Stomach (tissue), 8 donors: ENCODE measurements at regions not wholly inside any gene's neighbourhood (a gene's known extent, or its start where the extent isn't known, plus 50 kb on each side); places are given as distances from the start of the nearest gene placed in this dataset.

ENCODE experiments used
- DNase-seq, 2 donors: peaks; one replicate each; pipeline versions ENCODE4 v3.0.0 to v3.0.0-alpha.2; 2013 to 2019
- H3K27ac ChIP-seq, 5 donors: fragments of 200-600 bp in 4 of 5; sonication (generic) in 4 of 5; one replicate each; pipeline ENCODE4 v1.5.1; 2013 to 2019; ENCODE audit warnings: mild to moderate bottlenecking in 1 of 5, moderate library complexity in 1 of 5
- H3K27me3 ChIP-seq, 3 donors: fragments of 200-600 bp; sonication (generic); one replicate each; pipeline ENCODE4 v1.5.1; 2017 to 2019; ENCODE audit warnings: mixed run types in 1 of 3
- H3K36me3 ChIP-seq, 4 donors: fragments of 200-600 bp; sonication (generic); 1 replicate in 3 of 4; 2 replicates in 1 of 4; pipeline ENCODE4 v1.5.1; 2016 to 2019
- H3K4me1 ChIP-seq, 4 donors: fragments of 200-600 bp; sonication (generic); one replicate each; pipeline ENCODE4 v1.5.1; 2016 to 2019
- H3K4me3 ChIP-seq, 4 donors: fragments of 200-600 bp; sonication (generic) in 3 of 4; one replicate each; pipeline ENCODE4 v1.5.1; 2016 to 2019; ENCODE audit warnings: mild to moderate bottlenecking in 1 of 4
- H3K9me3 ChIP-seq, 4 donors: fragments of 200-600 bp; sonication (generic); one replicate each; pipeline ENCODE4 v1.5.1; 2016 to 2019
- EP300 ChIP-seq: sonication (generic); formaldehyde crosslinking; IDR thresholded peaks from one replicate; pipeline ENCODE4 v1.6.1; 2017; ENCODE audit warnings: antibody characterized with exemption
- POLR2A ChIP-seq, 4 donors: fragments of 450-650 bp; IDR thresholded peaks; one replicate each; pipeline ENCODE4 v1.6.1; 2016; ENCODE audit warnings: antibody characterized with exemption in 4 of 4, control low read depth in 2 of 4, mild to moderate bottlenecking in 1 of 4, moderate library complexity in 1 of 4
- POLR2AphosphoS5 ChIP-seq, 3 donors: sonication (generic); formaldehyde crosslinking; IDR thresholded peaks; one replicate each; pipeline ENCODE4 v1.6.1; 2016; ENCODE audit warnings: antibody characterized with exemption in 3 of 3
- WGBS, 5 donors: extraction: QIAGEN DNeasy Blood & Tissue Kit in 3 of 5; methylation state at CpG; one replicate each; pipeline versions ENCODE4 v1.1.5 to v1.1.7; 2013 to 2018; 5-methylcytosine and 5-hydroxymethylcytosine counted together
- intact Hi-C: fragments of 100-400 bp; cut with DNase I; formaldehyde crosslinking; loops from one replicate; pipeline ENCODE4 v1.15.1; 2023; ENCODE audit warnings: low total_unique reads
- TF ChIP-seq, protein P1 (sequence below), 7 experiments: fragments of 450-650 bp in 4 of 7; fragments of 200-600 bp in 3 of 7; sonication (generic) in 3 of 7; IDR thresholded peaks; one replicate each; pipeline ENCODE4 v1.5.1; 2016 to 2019; ENCODE audit warnings: antibody characterized with exemption in 7 of 7, control low read depth in 2 of 7, mild to moderate bottlenecking in 1 of 7
- donor health status: healthy with polysubstance abuse.
- donor health status: Bipolar disorder and iron deficiency.
- donor health status: healthy.

DNA sequence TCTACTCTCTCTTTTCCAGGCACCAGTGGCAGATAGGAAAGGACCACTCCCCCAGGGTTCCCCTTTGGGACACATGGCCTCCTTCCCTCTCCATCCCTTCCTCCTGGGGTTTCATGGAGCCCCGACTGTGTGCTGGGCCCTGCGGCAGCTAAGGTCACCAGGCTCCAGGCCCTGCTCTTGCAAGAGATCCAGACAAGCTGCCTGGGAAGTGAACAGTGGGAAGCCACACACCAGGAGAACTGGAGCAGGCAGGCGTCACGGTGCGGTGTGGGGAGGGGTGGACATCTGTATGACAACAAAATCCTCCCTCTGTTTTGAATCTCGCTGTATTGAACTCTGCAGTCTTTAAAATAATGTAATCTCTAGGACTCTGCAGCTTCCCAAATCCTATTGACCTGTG lies 330.1 kb downstream of the UQCRFS1 start:
- Histone ChIP-seq H3K4me3 (no peak overlapping the region), H3K36me3 (no peaks in the 10 kb centered on the region), H3K27me3 (peaks cover 0 to 25% (median 0%) of the 10 kb centered on the region in 3 donors), H3K27ac (peak overlapping the region in 1 of 5 donors; percentile 50), H3K4me1 (peaks cover 0 to 36% (median 6%) of the 10 kb centered on the region in 4 donors), H3K9me3 (no peaks in the 10 kb centered on the region)
- intact Hi-C loops, result no loop called here
- DNase-seq, result no peak
- no peak for TF ChIP-seq POLR2AphosphoS5 (IDR thresholded peaks at IDR 0.05)
- TF ChIP-seq, protein P1, sequence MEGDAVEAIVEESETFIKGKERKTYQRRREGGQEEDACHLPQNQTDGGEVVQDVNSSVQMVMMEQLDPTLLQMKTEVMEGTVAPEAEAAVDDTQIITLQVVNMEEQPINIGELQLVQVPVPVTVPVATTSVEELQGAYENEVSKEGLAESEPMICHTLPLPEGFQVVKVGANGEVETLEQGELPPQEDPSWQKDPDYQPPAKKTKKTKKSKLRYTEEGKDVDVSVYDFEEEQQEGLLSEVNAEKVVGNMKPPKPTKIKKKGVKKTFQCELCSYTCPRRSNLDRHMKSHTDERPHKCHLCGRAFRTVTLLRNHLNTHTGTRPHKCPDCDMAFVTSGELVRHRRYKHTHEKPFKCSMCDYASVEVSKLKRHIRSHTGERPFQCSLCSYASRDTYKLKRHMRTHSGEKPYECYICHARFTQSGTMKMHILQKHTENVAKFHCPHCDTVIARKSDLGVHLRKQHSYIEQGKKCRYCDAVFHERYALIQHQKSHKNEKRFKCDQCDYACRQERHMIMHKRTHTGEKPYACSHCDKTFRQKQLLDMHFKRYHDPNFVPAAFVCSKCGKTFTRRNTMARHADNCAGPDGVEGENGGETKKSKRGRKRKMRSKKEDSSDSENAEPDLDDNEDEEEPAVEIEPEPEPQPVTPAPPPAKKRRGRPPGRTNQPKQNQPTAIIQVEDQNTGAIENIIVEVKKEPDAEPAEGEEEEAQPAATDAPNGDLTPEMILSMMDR (IDR thresholded peaks at IDR 0.05), result no peak
- TF ChIP-seq POLR2A (IDR thresholded peaks at IDR 0.05), result no peak
- no peak for TF ChIP-seq EP300
- 49 to 63% (median 53%) methylated on average over 6 of the region's 6 CpGs for WGBS, 5 donors

DNA sequence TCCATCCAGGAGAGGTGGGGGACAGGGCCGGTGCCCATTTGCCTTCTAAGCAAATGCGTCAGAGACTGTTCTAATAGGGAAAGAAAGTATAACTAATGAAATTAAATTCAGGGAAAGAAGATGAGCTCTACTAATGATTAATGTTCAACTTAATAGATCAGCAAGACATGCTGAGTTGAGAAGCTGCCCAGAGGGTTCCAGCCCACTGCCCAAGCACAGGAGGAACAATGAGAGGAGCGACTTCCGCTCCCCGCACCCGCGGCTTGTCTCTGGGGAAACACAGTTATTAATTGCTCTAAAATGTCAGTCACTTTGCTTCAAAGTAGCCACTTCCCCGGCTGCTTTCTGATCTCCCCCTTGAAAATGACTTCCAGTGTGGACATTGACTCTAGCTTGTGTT lies 331.3 kb downstream of the UQCRFS1 start:
- WGBS, 5 donors, result 60 to 73% (median 66%) methylated on average over 8 of the region's 8 CpGs
- Histone ChIP-seq H3K4me1 (peaks cover 0 to 36% (median 6%) of the 10 kb centered on the region in 4 donors), H3K9me3 (no peaks in the 10 kb centered on the region), H3K27me3 (peaks cover 0 to 19% (median 0%) of the 10 kb centered on the region in 3 donors), H3K27ac (no peak overlapping the region), H3K4me3 (no peak overlapping the region), H3K36me3 (no peaks in the 10 kb centered on the region)
- intact Hi-C loops, result no loop called here
- no peak for TF ChIP-seq POLR2A (IDR thresholded peaks at IDR 0.05)
- TF ChIP-seq, protein P1 (IDR thresholded peaks at IDR 0.05), result no peak
- no peak for TF ChIP-seq EP300
- TF ChIP-seq POLR2AphosphoS5 (IDR thresholded peaks at IDR 0.05), result no peak
- DNase-seq, result no peak

DNA sequence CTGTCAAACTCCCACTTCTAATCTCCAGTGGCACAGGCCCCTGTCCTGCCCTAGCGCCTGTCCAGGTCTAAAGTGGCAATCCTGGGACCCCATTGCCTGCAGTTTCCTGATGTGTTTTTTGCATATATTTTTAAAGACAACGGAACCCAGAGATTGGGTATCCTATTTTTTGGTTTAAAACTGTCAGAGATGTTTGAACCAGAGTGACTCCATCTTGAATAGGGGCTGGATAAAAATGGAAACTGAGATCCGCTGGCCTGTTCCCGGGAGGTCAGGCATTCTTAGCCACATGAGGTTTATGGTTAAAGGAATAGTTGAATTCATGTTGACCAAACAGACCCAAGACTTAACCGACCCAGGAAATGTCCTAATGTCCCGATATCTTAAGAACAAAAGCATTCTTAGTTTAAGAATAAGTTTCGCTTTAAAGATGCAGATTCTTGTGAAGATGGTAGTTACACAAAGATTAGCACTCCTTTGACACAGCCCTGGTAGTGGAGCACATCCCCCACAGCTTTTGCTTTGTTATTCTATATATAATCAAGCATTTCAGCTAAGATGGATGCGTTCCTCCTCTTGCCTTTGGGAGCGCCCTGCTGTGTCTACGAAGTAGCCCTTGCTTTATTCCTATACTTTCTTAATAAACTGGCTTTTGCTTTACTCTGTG lies 332.1 kb downstream of the UQCRFS1 start:
- Histone ChIP-seq H3K4me3 (no peak overlapping the region), H3K36me3 (no peaks in the 10 kb centered on the region), H3K9me3 (no peaks in the 10 kb centered on the region), H3K27me3 (peaks cover 0 to 19% (median 0%) of the 10 kb centered on the region in 3 donors), H3K4me1 (peaks cover 0 to 36% (median 6%) of the 10 kb centered on the region in 4 donors), H3K27ac (no peak overlapping the region)
- WGBS, 5 donors, result 50 to 64% (median 52%) methylated on average over 10 of the region's 10 CpGs
- DNase-seq, result no peak
- TF ChIP-seq POLR2AphosphoS5 (IDR thresholded peaks at IDR 0.05), result no peak
- no peak for TF ChIP-seq POLR2A (IDR thresholded peaks at IDR 0.05)
- TF ChIP-seq EP300, result no peak
- TF ChIP-seq, protein P1 (IDR thresholded peaks at IDR 0.05), result no peak
- intact Hi-C loops, result no loop called here

DNA sequence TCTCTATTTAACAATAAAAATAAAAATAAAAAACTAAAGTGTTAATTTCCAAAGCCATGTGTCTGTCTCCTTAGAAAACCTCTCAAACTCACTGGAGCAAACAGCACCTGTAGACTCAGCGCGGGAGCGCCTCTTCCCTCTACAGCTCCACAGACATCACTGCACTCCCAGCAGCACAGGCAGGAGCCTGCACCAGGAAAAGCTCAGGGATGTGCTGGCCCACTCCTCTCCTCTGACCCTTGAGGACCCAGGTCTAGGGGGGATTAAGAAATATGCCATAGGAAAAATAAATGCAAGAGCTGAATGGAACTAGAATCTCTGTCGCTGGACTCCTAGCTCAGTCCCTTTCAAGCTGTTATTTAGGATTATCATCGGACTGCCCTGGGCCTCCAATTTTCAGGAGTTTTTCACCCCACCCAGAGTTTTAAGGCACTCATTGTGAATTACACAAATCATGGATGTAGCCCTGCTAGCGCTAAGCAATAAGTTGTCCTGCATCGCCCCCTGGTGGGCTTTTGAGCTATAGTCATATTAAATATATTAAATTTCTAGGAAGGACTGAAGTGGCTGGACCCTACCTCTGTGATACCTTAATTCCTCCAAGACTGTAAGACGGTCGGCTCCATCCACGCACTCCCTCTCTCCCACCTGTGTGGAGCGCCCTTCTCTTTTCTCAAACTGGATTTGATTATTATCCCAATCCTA lies 333.9 kb downstream of the UQCRFS1 start:
- TF ChIP-seq EP300, result no peak
- no peak for TF ChIP-seq POLR2AphosphoS5 (IDR thresholded peaks at IDR 0.05)
- TF ChIP-seq, protein P1 (IDR thresholded peaks at IDR 0.05), result peak in 5 of 7 experiments; percentile 41 to 68 (median 60)
- no peaks in the 10 kb centered on the region for H3K36me3 ChIP-seq
- DNase-seq, result peak; percentile 77 to 93
- H3K27me3 ChIP-seq, result peaks cover 0 to 19% (median 0%) of the 10 kb centered on the region in 3 donors
- no peak overlapping the region for H3K4me3 ChIP-seq
- H3K9me3 ChIP-seq, result no peaks in the 10 kb centered on the region
- peaks cover 0 to 35% (median 6%) of the 10 kb centered on the region in 4 donors for H3K4me1 ChIP-seq
- 23 to 30% (median 28%) methylated on average over 11 of the region's 11 CpGs for WGBS, 5 donors
- intact Hi-C loops, result loop anchor here (5.0 to 10.0 kb wide), 2 partner anchors 142 to 414 kb away; no protein-coding TSS in a partner anchor
- H3K27ac ChIP-seq, result no peak overlapping the region
